HG02678 (cell line): ENCODE measurements at regions not wholly inside any gene's neighbourhood (a gene's known extent, or its start where the extent isn't known, plus 50 kb on each side); places are given as distances from the start of the nearest gene placed in this dataset.

Source experiments
- ATAC-seq: cut with Tn5 transposase; IDR thresholded peaks from one replicate; pipeline ENCODE4 v1.9.1; 2021; ENCODE audit warnings: mild to moderate bottlenecking, moderate library complexity; ENCODE audit not compliant: unreplicated experiment

- ATAC-seq, result no peak
Observed at GRCh38 chr16:86921289-86921688, 342.9 kb downstream of the FOXL1 start.

- no peak for ATAC-seq
Observed at GRCh38 chr16:86922311-86922710, 344.0 kb downstream of the FOXL1 start.

GRCh38 chr16:86923656-86924055, 345.3 kb downstream of the FOXL1 start:
- no peak for ATAC-seq

GRCh38 chr16:86924537-86924936, 346.2 kb downstream of the FOXL1 start:
- no peak for ATAC-seq

- ATAC-seq, result no peak
Observed at GRCh38 chr16:86925067-86925791, 346.9 kb downstream of the FOXL1 start.

GRCh38 chr16:86926181-86927094, 348.1 kb downstream of the FOXL1 start:
- ATAC-seq, result no peak

GRCh38 chr16:86927699-86928098, 349.4 kb downstream of the FOXL1 start:
- no peak for ATAC-seq

- no peak for ATAC-seq
Observed at GRCh38 chr16:86928523-86929011, 350.2 kb downstream of the FOXL1 start.

- ATAC-seq, result no peak
Observed at GRCh38 chr16:86929057-86929871, 350.9 kb downstream of the FOXL1 start.

- no peak for ATAC-seq
Observed at GRCh38 chr16:86930001-86930400, 351.7 kb downstream of the FOXL1 start.

- ATAC-seq, result no peak
Observed at GRCh38 chr16:86930663-86931373, 352.5 kb downstream of the FOXL1 start.

GRCh38 chr16:86931410-86931941, 353.1 kb downstream of the FOXL1 start:
- no peak for ATAC-seq

- ATAC-seq, result no peak
Observed at GRCh38 chr16:86932130-86932982, 354.0 kb downstream of the FOXL1 start.

- no peak for ATAC-seq
Observed at GRCh38 chr16:86934581-86935375, 356.4 kb downstream of the FOXL1 start.

GRCh38 chr16:86939609-86940008, 361.3 kb downstream of the FOXL1 start:
- no peak for ATAC-seq

GRCh38 chr16:86941731-86942130, 363.4 kb downstream of the FOXL1 start:
- ATAC-seq, result no peak

- ATAC-seq, result no peak
Observed at GRCh38 chr16:86942151-86943051, 364.1 kb downstream of the FOXL1 start.
